SH-SY5Y (cell line): ENCODE measurements at regions not wholly inside any gene's neighbourhood (a gene's known extent, or its start where the extent isn't known, plus 50 kb on each side); places are given as distances from the start of the nearest gene placed in this dataset.

Experiments used
- GATA2 ChIP-seq: IDR thresholded peaks from 2 replicates; pipeline ENCODE4 v1.6.1; 2011; ENCODE audit warnings: mild to moderate bottlenecking, low read depth, low read length
- GATA3 ChIP-seq: IDR thresholded peaks from 2 replicates; pipeline ENCODE4 v1.6.1; 2011; ENCODE audit warnings: low read depth, mild to moderate bottlenecking, low read length, moderate library complexity

- TF ChIP-seq GATA3 (no peak), GATA2 (no peak)
Measured at GRCh38 chr19:31810536-31811109, 461.4 kb upstream of the TSHZ3 start.
